Lower leg skin (tissue), 3 donors: ENCODE measurements at regions not wholly inside any gene's neighbourhood (a gene's known extent, or its start where the extent isn't known, plus 50 kb on each side); places are given as distances from the start of the nearest gene placed in this dataset.

Source experiments
- POLR2A ChIP-seq, 2 donors: fragments of 450-650 bp; IDR thresholded peaks; one replicate each; pipeline ENCODE4 v1.6.1; 2016 to 2017; ENCODE audit warnings: antibody characterized with exemption in 2 of 2, mild to moderate bottlenecking in 1 of 2, moderate library complexity in 1 of 2
- TF ChIP-seq, protein P1 (sequence below), 3 donors: fragments of 450-650 bp; IDR thresholded peaks; one replicate each; pipeline ENCODE4 v1.5.1; 2016; ENCODE audit warnings: antibody characterized with exemption in 3 of 3, mild to moderate bottlenecking in 3 of 3, moderate library complexity in 2 of 3

DNA sequence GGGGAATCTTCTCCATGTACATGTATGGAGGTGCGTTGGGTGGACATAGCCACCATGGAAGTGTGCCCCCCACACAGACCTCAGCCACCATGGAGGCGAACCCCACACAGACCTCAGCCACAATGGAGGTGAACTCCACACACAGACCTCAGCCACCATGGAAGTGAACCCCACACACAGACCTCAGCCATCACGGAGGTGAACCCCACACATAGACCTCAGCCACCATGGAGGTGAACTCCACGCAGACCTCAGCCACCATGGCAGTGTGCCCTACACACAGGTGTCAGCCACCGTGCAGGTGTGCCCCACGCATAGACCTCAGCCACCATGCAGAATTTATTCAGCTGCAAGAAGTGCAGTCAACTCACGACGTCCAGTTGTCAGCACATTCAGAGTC lies 339.7 kb downstream of the ACTR3B start:
- TF ChIP-seq, protein P1, sequence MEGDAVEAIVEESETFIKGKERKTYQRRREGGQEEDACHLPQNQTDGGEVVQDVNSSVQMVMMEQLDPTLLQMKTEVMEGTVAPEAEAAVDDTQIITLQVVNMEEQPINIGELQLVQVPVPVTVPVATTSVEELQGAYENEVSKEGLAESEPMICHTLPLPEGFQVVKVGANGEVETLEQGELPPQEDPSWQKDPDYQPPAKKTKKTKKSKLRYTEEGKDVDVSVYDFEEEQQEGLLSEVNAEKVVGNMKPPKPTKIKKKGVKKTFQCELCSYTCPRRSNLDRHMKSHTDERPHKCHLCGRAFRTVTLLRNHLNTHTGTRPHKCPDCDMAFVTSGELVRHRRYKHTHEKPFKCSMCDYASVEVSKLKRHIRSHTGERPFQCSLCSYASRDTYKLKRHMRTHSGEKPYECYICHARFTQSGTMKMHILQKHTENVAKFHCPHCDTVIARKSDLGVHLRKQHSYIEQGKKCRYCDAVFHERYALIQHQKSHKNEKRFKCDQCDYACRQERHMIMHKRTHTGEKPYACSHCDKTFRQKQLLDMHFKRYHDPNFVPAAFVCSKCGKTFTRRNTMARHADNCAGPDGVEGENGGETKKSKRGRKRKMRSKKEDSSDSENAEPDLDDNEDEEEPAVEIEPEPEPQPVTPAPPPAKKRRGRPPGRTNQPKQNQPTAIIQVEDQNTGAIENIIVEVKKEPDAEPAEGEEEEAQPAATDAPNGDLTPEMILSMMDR (IDR thresholded peaks at IDR 0.05): no peak
- no peak for TF ChIP-seq POLR2A (IDR thresholded peaks at IDR 0.05)
